Fibroblast of skin of left biceps (primary cell): ENCODE measurements at regions not wholly inside any gene's neighbourhood (a gene's known extent, or its start where the extent isn't known, plus 50 kb on each side); places are given as distances from the start of the nearest gene placed in this dataset.

Experiments
- DNase-seq, 2 experiments: peaks; one replicate each; pipeline ENCODE4 v3.0.0-alpha.2; 2013; ENCODE audit warnings: low read depth in 2 of 2

DNA sequence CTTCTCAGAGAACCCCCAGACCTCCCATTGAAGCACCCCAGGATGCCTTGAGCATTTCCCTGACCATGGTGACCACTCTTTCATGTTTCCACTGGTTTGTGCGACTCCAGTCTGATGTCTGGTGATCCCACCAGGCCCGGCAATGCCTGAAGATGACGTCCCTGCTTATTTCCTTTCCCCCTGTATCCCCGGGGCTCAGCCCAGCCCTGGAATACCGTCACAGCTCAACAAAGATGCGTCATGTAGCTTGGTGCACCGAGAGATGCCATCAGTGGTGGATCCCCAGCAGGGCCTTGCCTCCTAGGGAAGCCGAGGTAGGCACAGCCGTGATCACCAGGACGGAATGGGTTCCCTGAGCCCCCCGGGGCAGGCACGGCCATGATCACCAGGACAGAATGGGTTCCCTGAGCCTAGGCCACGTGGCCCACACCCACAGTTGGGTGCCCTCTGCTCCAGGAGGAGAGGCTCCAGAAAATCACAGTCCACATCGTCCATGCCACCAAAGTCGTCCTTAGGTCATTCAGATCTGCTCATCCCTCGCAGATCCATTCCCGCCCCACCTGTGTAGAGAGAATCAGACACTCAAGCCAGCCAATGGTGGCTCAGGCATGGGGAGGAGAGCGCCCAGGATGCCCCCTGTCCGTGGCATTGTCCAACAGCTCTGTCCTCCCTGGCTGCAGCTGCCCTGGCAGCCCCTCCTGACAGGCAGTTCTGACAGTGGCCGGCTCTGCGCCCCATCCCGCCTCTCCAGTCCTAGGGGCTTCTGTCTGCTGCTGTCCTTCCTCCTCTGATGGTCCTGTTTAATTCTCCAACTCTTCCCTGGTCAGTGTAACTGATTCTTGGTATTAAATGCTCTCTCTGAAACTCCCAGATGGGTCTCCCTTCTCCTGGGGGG lies 261.1 kb downstream of the RBFOX3 start:
- DNase-seq = no peak

DNA sequence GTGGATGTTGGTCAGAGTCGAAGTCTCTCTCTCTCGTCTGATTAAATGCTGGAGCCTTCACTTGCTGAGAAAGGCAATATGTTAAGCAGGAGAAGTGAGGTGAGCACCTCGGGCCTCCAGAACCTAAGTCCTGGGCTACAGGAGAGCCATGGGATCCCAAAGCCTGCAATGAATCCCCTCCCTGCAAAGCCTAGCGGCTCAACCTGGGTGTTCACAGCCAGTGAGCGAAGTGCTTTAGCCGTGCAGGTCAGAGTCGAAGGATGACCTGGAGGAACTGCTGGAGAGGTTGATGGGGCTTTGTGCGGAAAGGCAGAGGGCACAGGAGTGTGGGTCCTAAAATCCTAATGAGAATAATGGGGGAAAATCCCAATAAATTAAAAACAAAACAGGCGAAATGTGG lies 267.8 kb downstream of the ENGASE start:
- no peak for DNase-seq

DNA sequence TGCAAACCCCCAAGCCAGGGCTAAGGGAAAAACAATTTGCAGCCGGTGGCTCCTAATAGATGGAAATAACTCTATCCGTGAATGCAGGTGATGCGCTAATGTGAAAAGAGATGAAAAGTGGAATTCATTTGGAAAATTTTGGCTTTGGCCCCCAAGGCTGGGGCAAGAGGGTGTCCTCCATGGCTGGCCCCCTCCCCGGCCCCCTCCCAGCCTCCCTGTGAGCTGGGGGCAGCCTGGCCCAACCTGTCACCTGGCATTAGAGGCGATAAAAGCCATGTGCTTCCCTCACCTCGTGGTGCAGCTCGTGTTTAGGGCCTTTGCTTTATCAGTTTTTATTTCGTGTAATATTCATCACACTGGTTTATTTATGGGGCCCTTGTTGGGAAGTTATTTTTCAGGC lies 267.2 kb downstream of the ENGASE start:
- no peak for DNase-seq

DNA sequence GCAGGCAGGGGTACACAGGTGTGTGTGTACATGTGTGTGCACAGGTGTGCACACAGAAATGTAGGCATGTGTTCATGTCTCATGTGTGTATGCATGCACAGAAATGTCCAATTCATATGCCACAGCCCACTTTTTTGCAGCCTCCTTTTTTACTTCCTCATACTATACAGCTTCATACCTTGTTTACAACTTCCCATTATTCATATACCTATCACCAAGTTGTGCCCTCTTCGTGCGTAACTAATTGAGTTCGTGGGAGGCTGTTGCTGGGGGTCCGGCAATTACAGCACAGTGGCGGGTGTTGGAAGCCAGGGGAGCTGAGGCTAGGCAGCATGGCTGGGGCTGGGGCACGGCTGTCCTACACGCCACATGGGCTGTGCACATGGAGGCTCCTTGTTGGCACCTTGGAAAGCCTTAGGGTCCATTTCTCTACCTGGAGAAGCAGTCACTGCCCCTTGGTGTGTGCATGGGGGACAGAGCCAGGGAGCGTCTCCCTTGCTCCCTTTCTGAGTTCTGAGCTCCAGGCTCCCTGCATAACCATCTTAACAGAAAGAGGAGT lies 266.7 kb downstream of the ENGASE start:
- no peak for DNase-seq

DNA sequence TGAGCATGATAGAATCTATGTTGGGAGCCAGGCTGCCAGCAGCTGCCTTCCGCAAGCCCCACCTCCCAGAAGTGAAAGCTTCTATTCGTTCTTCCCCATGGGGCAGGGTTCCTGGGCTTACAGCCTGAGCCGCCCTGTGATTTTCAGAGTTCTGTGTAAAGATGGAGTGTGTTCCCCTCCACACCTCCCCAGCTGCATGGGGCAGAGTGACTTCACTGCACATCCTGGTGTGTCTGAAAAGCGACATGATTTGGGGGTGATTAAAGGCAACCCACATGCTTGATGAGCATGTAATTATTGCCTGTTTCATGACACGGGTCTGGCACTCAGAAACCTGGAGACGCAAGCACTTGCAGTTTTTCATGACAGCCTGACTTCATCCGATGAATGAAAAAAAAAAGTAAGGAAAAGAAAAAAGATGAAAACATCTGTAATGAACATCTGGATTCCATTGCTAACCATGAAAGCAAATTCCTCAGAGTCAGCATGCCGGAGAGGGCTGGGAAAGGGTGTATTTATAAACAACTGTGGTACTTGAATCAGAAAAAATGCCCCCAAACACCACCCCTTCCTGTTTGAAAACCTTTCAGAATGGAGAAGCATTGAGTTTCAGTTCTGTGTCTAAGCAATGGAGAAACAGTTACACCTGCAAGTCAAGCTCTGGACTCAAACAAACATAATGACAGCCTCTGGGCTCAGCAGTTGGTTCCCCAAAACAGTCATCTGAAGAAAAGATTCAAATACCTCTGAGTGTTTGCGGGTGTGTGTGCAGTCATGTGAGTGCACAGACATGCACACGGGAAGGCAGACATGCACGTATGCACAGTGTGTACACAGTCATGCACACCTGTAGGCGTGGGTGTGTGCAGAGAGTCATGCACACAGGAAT lies 266.0 kb downstream of the ENGASE start:
- no peak for DNase-seq

DNA sequence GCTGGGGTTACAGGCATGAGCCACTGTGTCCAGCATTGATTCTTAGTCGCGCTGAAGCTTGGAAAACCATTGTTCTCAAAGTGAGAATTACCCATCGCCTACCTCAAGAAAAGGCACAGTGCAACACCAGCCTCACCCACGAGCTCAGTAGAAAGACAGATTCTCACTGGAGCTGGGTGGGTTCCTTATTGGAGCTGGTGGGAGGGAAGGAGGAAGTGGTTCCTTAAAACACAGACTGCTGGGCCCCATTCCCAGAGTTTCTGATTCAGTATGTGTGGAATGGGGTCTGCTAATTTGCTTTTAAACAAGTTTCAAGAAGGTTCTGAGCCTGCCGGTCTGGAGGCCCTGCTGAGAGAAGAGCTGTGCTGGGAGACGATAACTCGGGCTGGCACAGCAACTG lies 264.7 kb downstream of the ENGASE start:
- no peak for DNase-seq

DNA sequence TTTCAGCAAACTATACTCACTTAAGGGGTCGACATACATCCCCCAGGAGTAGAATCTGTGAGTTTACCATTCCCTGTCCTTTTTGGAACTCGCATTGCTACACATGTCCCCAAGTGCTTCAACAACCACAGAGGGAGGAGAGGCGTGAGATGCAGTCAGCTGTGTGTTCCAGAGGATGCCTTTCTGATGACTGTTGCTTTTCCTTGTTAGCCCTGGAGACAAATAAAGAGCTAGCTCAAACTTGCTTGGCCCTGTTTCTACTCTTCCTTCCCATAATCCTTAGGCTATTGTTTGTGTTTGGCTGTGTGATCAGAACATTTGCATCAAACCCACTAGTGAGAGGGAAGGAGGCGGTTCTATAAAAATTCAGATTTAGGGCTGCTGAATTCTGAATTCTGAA lies 264.0 kb downstream of the ENGASE start:
- no peak for DNase-seq

DNA sequence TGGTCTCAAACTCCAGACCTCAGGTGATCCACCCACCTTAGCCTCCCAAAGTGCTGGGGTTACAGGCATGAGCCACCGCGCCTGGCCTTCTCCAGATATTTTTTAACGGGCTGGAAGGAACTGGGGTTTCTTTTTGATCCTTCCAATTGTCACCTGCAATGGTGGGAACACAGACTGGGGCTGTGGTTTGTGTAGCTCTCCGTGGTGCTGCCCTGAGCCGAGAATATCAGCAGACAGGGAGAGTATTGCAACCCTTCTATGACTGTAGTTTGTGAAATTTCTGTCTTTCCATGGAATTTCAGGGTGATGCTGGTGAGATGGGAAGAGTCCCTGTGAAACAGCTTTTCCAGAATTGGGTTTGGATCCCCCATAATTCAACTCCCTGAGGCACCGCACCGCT lies 263.5 kb downstream of the ENGASE start:
- no peak for DNase-seq

DNA sequence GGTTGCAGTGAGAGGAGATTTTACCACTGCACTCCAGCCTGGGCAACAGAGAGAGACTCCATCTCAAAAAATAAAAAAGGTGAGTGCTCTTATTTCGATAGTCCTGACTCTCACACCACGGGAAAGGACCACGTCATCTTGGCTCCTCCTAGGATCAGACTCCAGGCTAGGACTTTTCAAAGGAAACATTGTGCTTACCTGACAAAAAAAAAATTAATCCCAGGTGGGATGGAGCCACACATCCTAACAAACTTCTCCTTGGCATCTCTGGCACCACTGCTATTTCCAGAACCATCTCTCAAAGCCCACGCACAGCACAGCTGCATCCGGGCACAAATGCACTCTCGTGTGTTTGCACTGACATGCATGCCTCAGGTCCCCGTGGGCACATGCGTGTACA lies 262.4 kb downstream of the ENGASE start:
- DNase-seq = no peak

DNA sequence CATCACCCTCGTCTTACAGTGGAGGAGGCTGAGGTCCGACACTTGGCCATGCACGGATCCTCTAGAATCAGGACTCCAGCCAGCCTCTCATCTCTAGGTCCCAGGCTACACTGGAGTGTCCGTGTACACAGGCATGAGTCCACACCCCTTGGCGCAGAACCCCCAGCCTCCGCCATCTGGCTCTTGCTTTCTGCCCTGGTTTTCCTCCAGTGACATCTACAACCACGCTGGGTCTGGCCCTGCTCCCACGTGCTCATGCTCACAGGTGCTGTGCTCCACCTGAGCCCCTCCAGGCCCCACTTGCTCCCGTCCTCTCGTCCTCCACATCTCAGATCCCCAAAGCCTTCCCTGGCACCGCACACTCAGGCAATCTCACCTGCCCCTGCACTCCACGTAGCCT lies 260.8 kb downstream of the ENGASE start:
- no peak for DNase-seq

DNA sequence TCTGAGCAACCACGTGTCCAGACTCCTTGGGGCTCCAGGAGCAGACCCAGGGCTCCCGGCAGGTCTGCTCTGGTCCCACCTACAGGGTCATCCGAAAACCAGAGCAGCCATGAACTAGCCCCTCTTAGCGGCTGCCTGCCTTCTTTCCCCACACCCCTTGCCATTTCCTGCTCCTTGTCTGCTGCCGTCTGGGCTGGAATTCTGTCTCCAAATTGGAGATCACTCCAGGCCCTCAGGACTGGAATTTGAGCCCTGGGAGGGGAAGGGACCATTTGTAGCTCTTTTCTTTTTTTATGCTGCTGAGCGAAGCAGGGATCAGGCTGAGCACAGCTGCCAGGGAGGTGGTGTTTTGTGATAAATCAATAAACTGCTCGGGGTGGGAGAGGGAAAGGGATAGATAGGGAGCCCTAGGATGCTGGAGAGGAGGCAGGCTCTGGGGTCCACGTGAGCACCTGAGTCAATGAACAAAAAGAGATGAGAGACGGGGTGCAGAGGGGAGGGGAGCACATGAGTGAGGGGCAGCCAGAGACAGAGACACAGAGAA lies 257.5 kb downstream of the ENGASE start:
- no peak for DNase-seq

DNA sequence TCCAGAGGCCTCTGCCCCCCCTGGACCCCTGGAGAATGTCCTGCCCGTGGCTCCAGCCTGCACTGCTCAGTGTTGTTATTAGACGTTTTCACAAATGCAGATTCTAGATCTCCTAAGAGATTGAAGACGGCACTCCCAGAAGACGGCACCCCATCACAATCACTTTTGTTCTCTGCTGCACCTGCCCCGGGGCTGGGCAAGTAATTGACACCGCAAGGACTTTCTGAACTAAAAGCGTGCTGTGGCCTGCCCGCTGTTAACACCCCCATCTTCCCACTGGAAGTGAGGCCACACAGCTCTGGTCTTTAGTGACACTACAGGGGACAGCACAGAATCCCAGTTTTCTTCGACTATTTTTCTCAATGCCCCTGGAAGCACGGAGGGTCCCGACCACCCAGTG lies 256.9 kb downstream of the ENGASE start:
- DNase-seq = no peak

DNA sequence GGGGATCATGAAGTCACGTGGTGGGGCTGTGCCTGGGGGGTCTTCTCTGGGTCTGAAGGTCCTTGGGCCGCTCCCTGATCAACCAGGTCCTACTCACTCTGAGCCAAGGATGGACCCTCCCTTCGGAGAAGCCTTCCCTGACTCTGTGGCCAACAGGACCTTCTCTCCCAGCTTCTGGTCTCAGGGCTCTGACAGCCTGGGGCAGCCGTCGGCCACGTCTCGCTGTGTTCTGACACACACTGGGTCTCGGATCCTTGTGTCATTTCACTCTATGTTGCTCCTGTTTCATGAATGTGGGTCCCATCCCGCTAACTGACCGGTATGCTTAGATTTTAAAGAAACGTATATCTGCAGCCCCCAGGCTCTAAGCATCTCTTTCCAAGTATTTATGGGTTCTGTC lies 256.1 kb downstream of the ENGASE start:
- DNase-seq = no peak

DNA sequence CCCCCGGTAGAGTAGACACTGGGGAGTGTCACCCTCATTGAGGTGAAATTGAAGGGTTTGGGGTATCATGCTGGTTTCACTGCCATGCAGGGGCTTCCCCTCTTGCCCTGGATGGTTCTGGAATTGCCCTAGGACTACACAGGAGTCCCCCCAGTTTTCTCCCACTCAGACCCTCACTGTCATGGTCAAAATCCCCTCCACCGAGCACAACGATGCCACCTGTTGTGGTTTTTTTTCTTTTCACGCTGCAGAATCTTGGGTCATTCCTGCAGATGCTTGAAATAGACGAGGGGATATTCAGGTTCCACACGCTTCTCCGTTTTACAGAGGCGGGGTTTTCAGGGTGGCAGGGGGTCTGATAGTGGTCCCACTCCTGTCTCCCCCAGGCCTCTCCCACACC lies 255.6 kb downstream of the ENGASE start:
- no peak for DNase-seq

DNA sequence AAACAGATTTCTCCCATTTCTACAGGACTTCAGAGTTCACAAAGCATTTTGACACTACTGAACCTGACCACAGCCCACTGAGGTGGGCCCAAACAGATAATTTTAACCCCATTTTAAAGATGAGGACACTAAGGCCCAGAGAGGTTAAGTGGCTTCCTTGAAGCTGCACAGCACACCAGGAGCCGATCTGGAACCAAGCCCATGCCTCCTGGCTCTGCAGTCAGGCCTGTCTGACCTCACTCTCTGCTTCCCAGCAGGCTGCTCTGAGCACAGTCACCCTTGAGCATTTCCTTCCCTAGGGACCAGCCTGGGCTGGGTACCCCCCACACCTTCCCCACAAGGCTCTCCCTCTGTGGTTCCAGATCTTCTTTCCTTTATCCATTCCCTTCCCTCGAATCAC lies 252.2 kb downstream of the ENGASE start:
- no peak for DNase-seq

DNA sequence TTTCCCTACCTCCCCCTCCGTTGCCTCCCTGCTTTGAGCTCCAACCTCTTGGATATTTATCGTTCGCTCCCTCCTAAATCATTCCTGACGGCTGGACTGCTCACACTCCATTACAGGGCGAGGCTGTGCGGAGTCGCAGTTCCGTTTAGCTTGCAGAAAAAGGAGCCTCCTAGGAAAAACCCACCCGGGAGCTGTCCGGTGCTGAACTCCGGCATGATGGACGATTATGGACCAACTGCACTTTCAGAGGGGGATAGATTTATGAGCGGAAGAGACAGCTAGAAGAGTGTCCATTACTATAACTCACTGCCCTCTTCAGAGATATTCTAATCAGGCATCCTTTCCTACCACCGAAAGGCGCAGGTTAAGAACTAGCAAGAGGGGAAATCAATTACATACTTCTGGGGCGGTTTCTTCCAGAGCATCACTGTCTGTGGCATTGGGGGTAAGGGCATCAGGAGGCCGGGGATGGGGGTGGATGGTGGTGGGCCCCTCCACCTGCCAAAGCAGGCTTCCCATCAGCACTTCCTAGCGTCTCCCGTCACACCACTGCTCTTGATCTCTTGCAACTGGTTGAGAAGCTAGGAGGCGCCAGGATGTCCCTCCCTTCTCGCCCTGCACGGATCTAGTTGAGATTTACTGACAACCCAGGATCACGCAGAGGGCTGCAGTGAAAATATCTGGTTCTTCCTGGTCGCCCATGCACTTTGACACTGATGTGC lies 251.2 kb downstream of the ENGASE start:
- no peak for DNase-seq

DNA sequence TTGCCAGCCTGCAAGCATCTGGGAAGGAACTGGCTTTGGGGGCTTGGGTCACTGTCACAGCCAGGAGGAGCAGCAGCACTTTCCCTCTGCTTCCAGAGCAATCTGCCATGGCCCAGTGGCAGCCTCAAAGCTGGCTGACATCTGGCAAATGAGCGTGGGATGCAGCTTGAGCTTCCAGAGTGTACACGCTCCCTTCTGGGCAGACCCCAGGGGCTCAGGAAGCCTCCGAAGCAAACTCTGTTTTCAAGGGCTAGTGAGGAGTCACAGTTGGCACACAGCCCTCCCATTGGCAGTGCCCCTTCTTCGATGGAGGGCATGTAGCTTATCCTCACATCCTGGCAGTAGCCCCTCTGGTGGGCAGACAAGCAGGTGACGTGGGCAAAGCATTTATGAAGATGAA lies 249.6 kb downstream of the ENGASE start:
- DNase-seq = no peak

DNA sequence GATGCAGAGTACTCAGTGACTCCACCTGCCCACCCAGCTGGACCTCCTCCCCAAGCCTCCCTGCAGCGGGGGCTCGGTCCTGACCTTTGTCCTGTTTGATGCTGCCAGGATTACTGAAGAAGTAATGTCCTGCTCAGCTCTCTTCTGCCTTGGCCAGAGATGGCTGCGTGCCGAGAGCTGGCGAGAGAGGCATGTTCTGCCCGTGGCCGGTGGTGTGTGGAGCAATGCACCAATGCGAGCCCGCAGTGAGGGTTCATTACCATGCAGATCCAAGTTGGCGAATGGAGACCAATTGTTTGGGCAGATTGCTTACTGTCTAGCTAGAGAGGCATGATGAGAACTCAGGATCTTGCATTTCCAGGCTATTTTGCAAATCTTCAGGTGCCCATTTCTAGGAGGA lies 248.9 kb downstream of the ENGASE start:
- no peak for DNase-seq

DNA sequence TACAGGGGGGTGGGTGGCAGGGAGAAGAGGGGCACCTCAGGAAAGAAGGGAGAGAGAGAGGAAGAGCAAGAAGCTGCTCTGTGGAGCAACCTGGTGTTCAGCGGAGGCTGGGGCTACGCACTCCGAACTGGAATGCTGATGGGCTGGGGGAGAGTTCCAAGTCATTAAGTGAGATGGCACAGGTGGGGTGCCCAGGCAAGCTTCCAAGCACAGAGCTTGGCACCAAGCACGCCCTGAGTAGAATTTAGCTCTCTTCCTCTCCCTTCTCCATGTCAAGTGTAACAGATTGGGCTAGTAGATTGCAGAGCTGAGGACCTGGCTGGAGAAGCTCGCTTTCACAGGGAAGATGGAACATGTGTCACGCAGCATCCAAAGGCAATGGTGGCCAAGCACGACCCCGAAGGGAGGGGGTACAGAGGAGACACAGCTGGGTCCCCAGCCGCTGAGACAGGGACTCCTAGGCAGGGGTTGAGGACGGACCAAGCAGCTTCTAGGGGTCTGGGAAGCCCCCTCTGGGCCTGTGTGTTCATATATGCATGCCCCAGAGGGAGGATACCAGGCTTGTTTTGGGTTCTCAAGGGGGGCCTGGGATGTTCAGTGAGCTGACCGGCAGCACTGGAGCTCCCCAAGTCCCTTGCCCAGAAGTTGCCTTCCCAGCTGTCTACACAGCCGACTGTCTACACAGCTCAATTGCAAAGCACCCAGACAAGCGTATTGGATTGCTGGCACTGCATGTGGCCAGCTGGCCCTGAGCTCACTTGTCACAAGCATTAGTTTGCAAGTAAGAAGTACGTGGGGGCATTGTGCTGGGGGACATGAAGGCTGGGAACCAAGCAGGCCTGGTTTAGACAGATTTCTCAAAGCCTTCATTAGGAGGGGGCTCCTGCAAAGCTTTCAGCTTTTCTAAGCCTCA lies 247.8 kb downstream of the ENGASE start:
- no peak for DNase-seq

DNA sequence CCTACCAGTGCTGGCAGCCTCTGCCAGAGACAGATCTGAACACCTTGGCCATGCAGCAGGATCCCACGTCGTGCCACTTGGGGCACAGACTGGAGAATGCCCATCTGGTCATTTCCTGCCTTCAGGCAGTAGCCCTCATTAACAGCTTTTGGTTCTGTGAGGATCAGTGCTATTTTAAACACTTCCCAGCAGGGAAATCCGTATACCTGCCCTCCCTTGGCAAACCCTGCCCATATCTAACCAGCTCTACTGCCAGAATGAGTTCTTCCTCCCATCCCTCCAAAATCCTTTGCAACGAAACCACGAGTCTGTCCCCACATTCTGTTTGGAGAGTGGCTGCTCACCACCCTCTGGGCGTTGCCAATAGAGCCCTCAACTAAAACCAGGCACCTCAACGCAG lies 245.7 kb downstream of the ENGASE start:
- no peak for DNase-seq

DNA sequence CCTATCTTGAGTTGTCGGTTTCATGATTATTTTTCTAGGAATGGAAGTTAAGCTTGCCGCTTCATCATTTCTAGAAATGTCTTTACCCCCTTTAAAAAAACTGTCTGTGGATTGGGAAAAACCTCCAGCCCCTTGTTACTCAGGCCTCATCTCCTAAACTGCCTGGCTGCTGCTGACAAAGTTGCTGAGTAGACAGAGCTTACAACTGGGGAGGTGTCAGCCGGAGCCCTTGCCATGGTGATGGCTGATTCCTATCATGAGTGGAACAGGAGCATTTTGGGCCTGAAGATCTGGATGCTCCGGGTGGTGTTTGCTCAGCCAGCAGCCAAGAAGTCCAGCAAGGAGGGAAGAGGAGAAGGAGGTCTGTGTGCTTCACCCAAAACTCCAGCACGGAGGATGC lies 243.3 kb downstream of the ENGASE start:
- DNase-seq = no peak
